ENCODE measurements at regions not wholly inside any gene's neighbourhood (a gene's known extent, or its start where the extent isn't known, plus 50 kb on each side); places are given as distances from the start of the nearest gene placed in this dataset.
A peak's percentile ranks its signal among the peaks of the same experiment; 100 is the strongest.

- TF ChIP-seq ARID4B (CRISPR knock-in tag; IDR thresholded peaks at IDR 0.05) = no peak
- TF ChIP-seq TAL1 (IDR thresholded peaks at IDR 0.05) = 0 out of 2 replicates have a peak, but pooled peaks have one; percentile 21
- no peak for TF ChIP-seq BRD9 (IDR thresholded peaks at IDR 0.05; ENCODE audit: low read depth, partially characterized antibody)
- TF ChIP-seq RBFOX2 (IDR thresholded peaks at IDR 0.05; ENCODE audit: low read depth, low read length) = no peak
- TF ChIP-seq ZNF133 (CRISPR knock-in tag; IDR thresholded peaks at IDR 0.05) = no peak
- 0 out of 2 replicates have a peak, but pooled peaks have one; percentile 30 for TF ChIP-seq ZBTB17 (CRISPR knock-in tag; IDR thresholded peaks at IDR 0.05)
- TF ChIP-seq PATZ1 (CRISPR knock-in tag; IDR thresholded peaks at IDR 0.05; ENCODE audit: borderline replicate concordance) = no peak
- peak; percentile 78 for TF ChIP-seq ZBTB40 (IDR thresholded peaks at IDR 0.05)
- no peak for TF ChIP-seq ZBTB40 (CRISPR knock-in tag; IDR thresholded peaks at IDR 0.05)
- TF ChIP-seq BRD4 (IDR thresholded peaks at IDR 0.05) = no peak
Observed at GRCh38 chr5:68415177-68416085, 199.9 kb downstream of the PIK3R1 start (continued).

All from K562 (cell line).